ENCODE measurements at regions not wholly inside any gene's neighbourhood (a gene's known extent, or its start where the extent isn't known, plus 50 kb on each side); places are given as distances from the start of the nearest gene placed in this dataset.

GRCh38 chr2:117755768-117756167 lies 58.7 kb upstream of the DDX18 start:
- TF ChIP-seq CTCF (conservative IDR thresholded peaks at IDR 0.05) (no peak), ZFX (IDR thresholded peaks at IDR 0.05) (no peak)

All from C4-2B (cell line).